Progenitor cell of endocrine pancreas (in vitro differentiated cells): ENCODE measurements at regions not wholly inside any gene's neighbourhood (a gene's known extent, or its start where the extent isn't known, plus 50 kb on each side); places are given as distances from the start of the nearest gene placed in this dataset.
"Not testable (repeated sequence)": the region's sequence is repeated elsewhere in the genome, so short reads cannot be mapped to it uniquely, and the experiment has no call there.

Experiments
- DNase-seq: peaks from one replicate; pipeline ENCODE4 v3.0.0; 2021; ENCODE audit warnings: low spot score; ENCODE audit not compliant: unreplicated experiment
- H3K27ac Mint-ChIP-seq: 2 replicates; pipeline ENCODE4 v1.8.0; 2021; ENCODE audit warnings: mild to moderate bottlenecking, moderate library complexity, mixed read lengths
- H3K27me3 Mint-ChIP-seq: 2 replicates; pipeline ENCODE4 v1.8.0; 2021; ENCODE audit warnings: mixed read lengths
- H3K36me3 Mint-ChIP-seq: 2 replicates; pipeline ENCODE4 v1.8.0; 2022; ENCODE audit warnings: mixed read lengths; ENCODE audit not compliant: insufficient read depth
- H3K4me1 Mint-ChIP-seq: 2 replicates; pipeline ENCODE4 v1.8.0; 2021; ENCODE audit warnings: low read depth, mixed read lengths
- H3K4me3 Mint-ChIP-seq: 2 replicates; pipeline ENCODE4 v1.8.0; 2021; ENCODE audit warnings: low read depth, mild to moderate bottlenecking, moderate library complexity, mixed read lengths
- H3K9me3 Mint-ChIP-seq: 2 replicates; pipeline ENCODE4 v1.8.0; 2021; ENCODE audit warnings: low read depth, mixed read lengths
- TF ChIP-seq, protein P1 (sequence below): fragments of 200-600 bp; sonication (generic); IDR thresholded peaks from one replicate; pipeline ENCODE4 v1.5.0; 2021; ENCODE audit warnings: antibody characterized with exemption, mild to moderate bottlenecking; ENCODE audit not compliant: unreplicated experiment

GRCh38 chrX:46226422-46226821 is 318.8 kb downstream of the ZNF674 start:
- no peak overlapping the region for H3K4me3 Mint-ChIP-seq
- peaks cover 37% of the 10 kb centered on the region for H3K9me3 Mint-ChIP-seq

GRCh38 chrX:46223499-46223898 is 321.7 kb downstream of the ZNF674 start:
- not testable (repeated sequence) for H3K4me3 Mint-ChIP-seq, DNase-seq, H3K27me3 Mint-ChIP-seq, H3K4me1 Mint-ChIP-seq, H3K27ac Mint-ChIP-seq, H3K36me3 Mint-ChIP-seq
- peaks cover 35% of the 10 kb centered on the region for H3K9me3 Mint-ChIP-seq

More at GRCh38 chrX:46226422-46226821, 318.8 kb downstream of the ZNF674 start:
- no peak overlapping the region for H3K27ac Mint-ChIP-seq
- no peak for DNase-seq
- no peaks in the 10 kb centered on the region for H3K4me1 Mint-ChIP-seq
- no peaks in the 10 kb centered on the region for H3K36me3 Mint-ChIP-seq
- TF ChIP-seq, protein P1, sequence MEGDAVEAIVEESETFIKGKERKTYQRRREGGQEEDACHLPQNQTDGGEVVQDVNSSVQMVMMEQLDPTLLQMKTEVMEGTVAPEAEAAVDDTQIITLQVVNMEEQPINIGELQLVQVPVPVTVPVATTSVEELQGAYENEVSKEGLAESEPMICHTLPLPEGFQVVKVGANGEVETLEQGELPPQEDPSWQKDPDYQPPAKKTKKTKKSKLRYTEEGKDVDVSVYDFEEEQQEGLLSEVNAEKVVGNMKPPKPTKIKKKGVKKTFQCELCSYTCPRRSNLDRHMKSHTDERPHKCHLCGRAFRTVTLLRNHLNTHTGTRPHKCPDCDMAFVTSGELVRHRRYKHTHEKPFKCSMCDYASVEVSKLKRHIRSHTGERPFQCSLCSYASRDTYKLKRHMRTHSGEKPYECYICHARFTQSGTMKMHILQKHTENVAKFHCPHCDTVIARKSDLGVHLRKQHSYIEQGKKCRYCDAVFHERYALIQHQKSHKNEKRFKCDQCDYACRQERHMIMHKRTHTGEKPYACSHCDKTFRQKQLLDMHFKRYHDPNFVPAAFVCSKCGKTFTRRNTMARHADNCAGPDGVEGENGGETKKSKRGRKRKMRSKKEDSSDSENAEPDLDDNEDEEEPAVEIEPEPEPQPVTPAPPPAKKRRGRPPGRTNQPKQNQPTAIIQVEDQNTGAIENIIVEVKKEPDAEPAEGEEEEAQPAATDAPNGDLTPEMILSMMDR = no peak
- H3K27me3 Mint-ChIP-seq = no peaks in the 10 kb centered on the region

DNA sequence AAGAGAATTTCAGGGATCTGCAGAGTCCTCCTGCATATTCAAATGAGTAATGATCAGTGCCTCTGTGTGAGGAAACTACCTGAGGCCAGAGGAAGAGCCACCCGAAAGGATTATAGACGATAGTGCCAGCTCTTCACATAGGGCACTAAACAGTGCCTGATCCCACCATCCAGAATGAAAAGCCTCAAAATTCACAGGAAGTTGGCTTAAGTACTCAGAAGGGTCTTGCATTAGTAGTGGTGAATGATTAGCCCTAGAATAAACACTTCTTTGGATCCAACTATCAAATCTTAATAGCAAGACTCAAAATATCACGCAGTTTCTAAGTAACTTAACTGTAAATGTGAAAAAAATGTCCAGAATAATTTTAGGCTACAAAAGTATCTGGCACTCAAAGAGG is 324.4 kb downstream of the ZNF674 start:
- DNase-seq = no peak
- Mint-ChIP-seq H3K4me1 (peaks cover 5% of the 10 kb centered on the region), H3K36me3 (no peaks in the 10 kb centered on the region), H3K27me3 (no peaks in the 10 kb centered on the region), H3K4me3 (no peak overlapping the region), H3K27ac (no peak overlapping the region), H3K9me3 (peaks cover 18% of the 10 kb centered on the region)
- TF ChIP-seq, protein P1 = no peak

DNA sequence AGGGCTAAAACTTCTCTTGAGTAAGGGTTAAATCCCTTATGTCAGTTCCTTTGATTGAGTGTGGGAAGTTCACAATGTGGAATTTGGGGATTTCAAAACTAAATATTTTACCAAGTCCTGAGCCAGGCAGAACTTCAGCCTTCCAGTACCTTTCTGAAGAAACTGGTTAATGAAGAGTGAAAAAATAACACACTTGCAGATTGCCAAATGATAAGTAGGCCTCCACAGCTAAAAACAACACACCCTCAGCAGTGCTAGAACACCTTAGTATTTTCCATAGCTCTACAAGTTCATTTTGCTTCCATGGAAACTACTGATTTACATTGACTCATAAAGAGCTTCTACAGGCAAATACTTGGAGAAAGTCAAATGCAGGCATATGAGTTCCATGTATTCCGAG is 326.8 kb downstream of the ZNF674 start:
- TF ChIP-seq, protein P1 = no peak
- no peaks in the 10 kb centered on the region for H3K36me3 Mint-ChIP-seq
- H3K4me1 Mint-ChIP-seq = peaks cover 5% of the 10 kb centered on the region
- H3K9me3 Mint-ChIP-seq = peaks cover 16% of the 10 kb centered on the region
- no peak overlapping the region for H3K4me3 Mint-ChIP-seq
- H3K27ac Mint-ChIP-seq = no peak overlapping the region
- no peaks in the 10 kb centered on the region for H3K27me3 Mint-ChIP-seq
- no peak for DNase-seq

- Mint-ChIP-seq H3K9me3 (peaks cover 11% of the 10 kb centered on the region), H3K36me3 (no peaks in the 10 kb centered on the region), H3K27ac (no peak overlapping the region), H3K4me1 (peaks cover 5% of the 10 kb centered on the region), H3K4me3 (no peak overlapping the region), H3K27me3 (no peaks in the 10 kb centered on the region)
- TF ChIP-seq, protein P1 = no peak
- no peak for DNase-seq
Observed at GRCh38 chrX:46216406-46216805, 328.8 kb downstream of the ZNF674 start.

DNA sequence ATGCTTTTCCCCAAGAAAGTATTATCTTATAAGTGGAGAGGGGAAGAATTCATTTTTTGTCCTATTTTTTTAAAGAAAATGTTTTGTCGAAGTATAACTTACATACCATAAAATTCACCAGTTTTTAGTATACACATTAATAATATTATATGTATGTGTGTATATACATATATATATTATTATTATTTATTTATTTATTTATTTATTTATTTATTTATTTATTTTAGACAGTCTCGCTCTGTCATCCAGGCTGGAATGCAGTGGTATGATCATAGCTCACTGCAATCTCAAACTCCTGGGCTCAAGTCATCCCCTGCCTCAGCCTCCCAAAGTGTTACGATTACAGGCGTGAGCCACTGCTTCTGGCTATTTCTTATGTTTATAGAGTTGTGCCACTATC is 334.1 kb downstream of the ZNF674 start:
- no peaks in the 10 kb centered on the region for H3K36me3 Mint-ChIP-seq
- H3K4me3 Mint-ChIP-seq = no peak overlapping the region
- H3K9me3 Mint-ChIP-seq = peaks cover 17% of the 10 kb centered on the region
- no peak for DNase-seq
- H3K27me3 Mint-ChIP-seq = no peaks in the 10 kb centered on the region
- TF ChIP-seq, protein P1 = no peak
- peaks cover 10% of the 10 kb centered on the region for H3K4me1 Mint-ChIP-seq
- no peak overlapping the region for H3K27ac Mint-ChIP-seq
